ENCODE measurements at regions not wholly inside any gene's neighbourhood (a gene's known extent, or its start where the extent isn't known, plus 50 kb on each side); places are given as distances from the start of the nearest gene placed in this dataset.
"Not testable (repeated sequence)": the region's sequence is repeated elsewhere in the genome, so short reads cannot be mapped to it uniquely, and the experiment has no call there.

DNA sequence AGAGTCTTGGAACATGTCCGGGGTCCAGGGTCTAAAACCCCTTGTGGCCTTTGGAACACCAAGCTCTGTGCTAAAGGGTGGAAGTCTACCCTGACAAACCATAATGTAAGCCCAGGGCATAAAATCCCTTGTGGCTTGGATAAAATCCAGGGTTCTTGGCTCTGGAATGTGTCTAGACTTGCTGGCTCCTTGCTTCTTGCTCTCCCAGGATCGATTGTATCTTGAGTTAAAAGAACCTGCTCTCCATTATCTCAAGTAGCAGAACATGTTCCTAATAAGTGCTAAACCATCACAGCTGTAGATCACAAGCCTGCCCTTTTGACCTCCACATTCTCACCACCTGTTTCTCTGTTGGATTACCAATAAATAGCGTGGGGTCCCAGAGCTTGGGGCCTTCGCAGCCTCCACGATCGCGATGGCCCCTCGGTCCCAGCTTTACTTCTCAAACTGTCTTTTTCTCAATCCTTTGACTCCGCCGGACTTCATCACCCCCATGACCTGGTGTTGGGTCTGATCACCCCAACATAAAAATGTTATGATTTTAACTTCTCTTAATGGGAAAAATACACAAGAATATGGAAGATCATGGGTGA is 100.9 kb upstream of the PCLO start:
- TF ChIP-seq CTCF (conservative IDR thresholded peaks at IDR 0.05); ZFX (IDR thresholded peaks at IDR 0.05): not testable (repeated sequence)

Data from C4-2B (cell line).